LoVo (cell line): ENCODE measurements at regions not wholly inside any gene's neighbourhood (a gene's known extent, or its start where the extent isn't known, plus 50 kb on each side); places are given as distances from the start of the nearest gene placed in this dataset.
"Not testable (repeated sequence)": the region's sequence is repeated elsewhere in the genome, so short reads cannot be mapped to it uniquely, and the experiment has no call there.

Experiments used
- DNase-seq: peaks from one replicate; pipeline ENCODE4 v3.0.0-alpha.2; 2016; ENCODE audit warnings: low spot score

DNA sequence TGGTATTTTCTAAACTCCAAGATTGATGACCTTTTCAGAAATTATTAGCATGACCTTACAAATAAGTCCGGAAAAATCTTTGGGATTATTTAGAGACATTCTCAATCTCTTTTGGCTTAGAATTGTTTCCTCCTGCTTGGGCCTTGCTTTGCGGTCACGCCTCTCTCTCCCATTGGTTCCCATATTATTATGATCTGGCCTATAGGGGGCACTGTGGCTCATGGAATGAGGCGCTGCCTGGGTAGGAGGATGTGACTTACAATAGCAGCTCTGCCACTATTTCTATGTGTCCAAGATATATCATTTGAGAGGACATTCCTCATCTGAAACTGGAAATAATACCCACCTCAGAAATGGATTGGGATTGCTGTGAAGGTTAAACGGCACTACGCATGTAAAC, 464.9 kb downstream of the MFSD1 start:
- no peak for DNase-seq

DNA sequence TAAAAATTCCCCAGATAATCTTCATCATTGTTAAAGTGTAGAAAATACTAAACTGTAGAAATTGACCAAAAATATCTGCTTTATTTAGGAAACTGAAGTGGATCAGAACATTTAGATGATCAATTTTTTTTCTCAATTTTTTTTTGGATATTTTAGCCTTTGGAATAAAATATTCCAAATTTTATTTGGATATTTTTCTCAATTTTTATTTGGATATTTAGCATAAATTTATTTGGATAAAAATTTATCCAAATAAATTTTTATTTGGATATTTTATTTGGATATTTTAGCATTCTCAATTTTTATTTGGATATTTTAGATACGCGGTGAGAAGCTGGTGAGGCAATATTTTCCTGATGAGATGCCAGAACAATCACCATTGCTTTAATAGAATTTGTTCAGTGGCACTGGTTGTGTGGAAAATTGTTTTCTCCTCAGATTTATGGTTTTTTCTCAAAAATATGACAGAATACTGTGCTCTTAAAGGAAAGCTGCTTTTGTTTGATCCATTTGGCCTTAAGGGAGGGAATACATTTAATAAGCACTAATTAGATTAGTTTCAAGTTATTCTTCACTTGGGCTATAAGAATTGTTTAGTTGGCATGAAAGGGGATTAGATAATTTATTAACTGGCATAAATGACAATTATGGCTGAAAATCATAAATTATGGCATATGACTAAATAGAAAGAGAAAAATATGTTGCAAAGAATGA, 470.1 kb downstream of the MFSD1 start:
- DNase-seq = no peak

DNA sequence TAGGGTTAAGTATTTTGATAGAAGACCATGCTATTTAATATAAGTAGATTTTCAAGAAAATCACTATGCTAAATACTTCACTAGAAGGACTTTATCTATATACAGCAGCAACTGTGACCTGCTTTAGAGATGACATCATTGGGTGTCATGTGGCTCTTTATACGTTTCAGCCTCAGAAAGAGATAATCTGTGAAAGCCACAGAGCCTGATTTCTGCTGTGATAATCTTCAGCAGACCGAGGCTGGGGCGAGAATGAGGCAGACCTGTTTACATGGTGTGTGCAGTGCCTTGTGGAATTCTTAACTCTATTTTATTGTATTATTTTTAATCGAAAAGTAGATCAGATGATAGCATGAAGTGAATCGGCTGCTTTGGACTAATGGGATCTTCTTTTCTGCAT, 471.2 kb downstream of the MFSD1 start:
- DNase-seq = no peak

GRCh38 chr3:159273608-159274007, 471.8 kb downstream of the MFSD1 start:
- peak; percentile 34 for DNase-seq

DNA sequence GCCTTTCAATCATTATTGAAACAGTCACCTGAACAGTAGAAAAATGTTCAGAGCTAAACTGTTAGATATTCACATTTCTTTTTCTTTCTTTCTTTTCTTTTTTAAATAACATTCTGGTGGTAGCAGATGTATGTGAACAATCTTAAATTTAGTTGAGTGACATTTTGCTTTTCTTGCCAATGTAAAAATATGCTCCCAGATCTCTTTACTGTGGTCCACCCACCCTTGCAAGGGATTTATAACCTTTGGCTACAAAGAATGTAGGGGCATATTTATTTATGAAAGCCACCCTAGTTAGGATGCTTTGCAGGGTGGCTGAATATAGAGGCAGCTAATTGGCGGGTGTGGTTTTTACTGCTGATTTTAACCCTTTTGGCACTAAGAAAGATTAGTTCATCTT, 473.9 kb downstream of the MFSD1 start:
- no peak for DNase-seq

GRCh38 chr3:159277814-159278213, 476.0 kb downstream of the MFSD1 start:
- DNase-seq = no peak

DNA sequence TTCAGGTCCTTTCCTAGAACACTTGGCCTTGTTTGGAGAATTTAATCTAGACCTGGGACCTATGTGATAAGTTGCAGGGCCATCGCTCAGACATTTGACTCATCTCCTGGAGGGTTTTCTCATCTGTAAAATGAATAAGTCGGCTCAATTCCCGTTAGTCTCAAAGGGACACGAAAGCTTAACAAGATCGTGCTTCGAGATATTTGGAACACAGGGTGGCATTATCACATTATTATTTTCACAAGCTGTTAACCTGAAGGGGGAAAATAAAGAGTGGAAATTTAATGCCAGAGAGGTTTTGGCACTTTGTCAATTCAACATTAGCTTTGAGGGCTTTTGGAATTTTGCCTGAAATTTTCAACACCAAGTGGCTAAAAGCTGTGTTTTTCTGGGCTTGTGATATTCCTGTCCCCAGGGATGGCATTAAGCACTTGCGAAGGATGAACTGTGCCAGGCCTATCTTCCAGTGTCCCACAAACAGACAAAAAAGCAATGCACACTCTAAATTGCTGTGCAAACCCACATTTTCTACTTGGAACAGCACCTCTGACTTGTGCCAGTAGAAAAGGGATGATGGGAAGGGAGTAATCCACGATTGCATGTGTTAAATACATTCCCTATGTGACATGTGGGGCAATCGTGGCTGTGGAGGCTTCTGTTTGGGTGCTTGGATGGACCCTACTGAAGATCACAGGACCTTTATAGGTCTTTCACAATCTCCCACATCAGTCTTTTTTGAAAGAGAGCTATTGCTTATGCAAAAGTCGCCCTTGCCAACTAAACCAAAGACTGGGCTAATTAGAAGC, 478.7 kb downstream of the MFSD1 start:
- no peak for DNase-seq

GRCh38 chr3:159293493-159293892, 491.6 kb downstream of the MFSD1 start:
- DNase-seq = no peak

- DNase-seq = no peak
Observed at GRCh38 chr3:159301961-159302360, 500.1 kb downstream of the MFSD1 start.

GRCh38 chr3:159305017-159305416, 503.2 kb downstream of the MFSD1 start:
- no peak for DNase-seq

- DNase-seq = not testable (repeated sequence)
Observed at GRCh38 chr3:159316706-159317105, 514.9 kb downstream of the MFSD1 start.

GRCh38 chr3:159319156-159319555, 517.3 kb downstream of the MFSD1 start:
- DNase-seq = no peak

DNA sequence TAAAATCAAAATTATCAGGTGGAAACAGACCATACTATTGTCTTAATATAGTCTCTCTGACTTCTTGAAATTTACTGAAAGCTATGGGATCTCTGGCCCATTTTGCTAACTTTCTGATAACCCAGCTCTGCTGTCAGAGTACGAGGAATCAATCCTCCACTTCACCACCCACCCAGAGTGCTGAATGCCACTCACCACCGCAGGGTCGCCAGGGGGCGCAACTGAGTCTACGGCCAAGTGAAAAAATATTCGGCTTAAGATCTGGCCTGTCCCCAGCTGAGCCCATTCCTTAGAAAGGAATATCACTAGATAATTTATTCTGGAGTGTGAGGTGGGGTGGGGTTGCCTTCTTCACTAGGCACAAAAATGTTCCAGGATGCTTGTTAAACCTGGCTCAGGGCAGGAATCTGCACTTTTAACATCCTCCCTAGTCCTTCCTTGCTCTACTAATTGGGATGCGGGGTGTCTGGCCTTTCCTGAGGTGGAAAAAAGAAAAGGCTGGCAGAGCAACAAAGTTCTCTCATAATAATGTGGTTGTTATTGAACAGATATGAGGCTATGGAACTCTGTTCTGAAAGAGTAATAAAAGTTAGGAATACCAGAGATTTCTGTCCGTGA, 520.6 kb downstream of the MFSD1 start:
- no peak for DNase-seq

- DNase-seq = no peak
Observed at GRCh38 chr3:159323848-159324247, 522.0 kb downstream of the MFSD1 start.

GRCh38 chr3:159326998-159327397, 525.1 kb downstream of the MFSD1 start:
- DNase-seq = no peak

- no peak for DNase-seq
Observed at GRCh38 chr3:159332535-159333099, 530.8 kb downstream of the MFSD1 start.

GRCh38 chr3:159339131-159339530, 537.3 kb downstream of the MFSD1 start:
- no peak for DNase-seq

DNA sequence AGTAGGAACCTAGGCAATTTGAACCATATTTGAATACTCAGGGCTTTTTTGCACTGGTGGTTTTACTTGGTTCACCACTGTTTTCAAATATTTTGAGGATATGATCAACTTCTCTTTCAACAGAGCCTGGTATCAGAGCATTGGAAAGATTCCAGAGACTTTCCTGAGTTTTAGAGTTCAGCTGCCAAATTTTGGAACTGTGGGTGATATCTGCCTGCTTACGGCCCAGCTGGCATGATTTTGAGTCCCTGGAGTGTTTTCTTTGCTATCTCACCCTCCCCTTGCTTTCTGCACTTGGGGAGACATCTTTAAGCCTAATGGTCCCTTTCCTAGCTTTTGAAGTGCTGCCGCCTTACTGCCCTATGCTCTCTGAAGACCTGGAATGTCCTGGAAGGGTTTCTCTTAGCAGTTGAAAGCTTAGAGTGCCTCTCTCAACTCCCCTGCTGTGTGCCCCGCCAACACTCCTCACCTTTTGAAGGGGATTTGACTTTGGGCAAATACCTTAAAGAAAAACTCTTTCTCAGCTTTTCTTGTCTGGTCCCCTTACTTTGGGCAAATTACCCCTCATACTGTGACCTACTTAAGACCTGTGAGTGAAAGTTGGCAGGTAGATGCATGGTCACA, 539.1 kb downstream of the MFSD1 start:
- DNase-seq = no peak

DNA sequence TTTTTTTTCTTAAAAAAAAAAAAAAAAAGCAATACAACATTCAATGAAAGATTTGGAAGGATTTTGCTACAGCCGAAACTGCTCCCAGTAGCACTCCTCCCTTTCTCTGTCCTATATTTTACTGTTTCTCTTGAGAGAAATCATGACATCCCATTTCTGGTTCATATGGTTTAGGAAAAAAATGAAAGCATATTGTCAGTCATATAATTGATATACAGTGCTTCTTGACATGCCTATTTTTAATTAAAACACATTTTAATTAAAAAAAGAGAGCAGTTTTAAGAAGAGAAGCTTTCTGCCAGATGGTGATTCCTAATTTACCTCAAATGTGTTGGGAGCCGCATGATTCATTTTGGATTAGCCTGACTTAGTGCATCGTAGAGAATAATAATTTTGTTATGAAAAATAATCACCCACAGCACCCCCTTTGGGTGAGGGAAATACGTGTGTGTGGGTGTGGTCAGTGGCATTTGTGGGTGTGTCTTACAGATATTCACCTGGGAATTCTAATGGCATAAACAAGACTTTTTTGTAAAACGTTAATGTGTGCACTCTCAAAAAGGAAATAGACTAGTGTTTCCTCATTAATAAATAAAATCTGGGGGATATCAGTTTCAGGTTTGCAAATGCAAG, 544.5 kb downstream of the MFSD1 start:
- DNase-seq = no peak

GRCh38 chr3:159348431-159348830, 546.6 kb downstream of the MFSD1 start:
- DNase-seq = no peak

- DNase-seq = no peak
Observed at GRCh38 chr3:159356606-159357005, 554.8 kb downstream of the MFSD1 start.

DNA sequence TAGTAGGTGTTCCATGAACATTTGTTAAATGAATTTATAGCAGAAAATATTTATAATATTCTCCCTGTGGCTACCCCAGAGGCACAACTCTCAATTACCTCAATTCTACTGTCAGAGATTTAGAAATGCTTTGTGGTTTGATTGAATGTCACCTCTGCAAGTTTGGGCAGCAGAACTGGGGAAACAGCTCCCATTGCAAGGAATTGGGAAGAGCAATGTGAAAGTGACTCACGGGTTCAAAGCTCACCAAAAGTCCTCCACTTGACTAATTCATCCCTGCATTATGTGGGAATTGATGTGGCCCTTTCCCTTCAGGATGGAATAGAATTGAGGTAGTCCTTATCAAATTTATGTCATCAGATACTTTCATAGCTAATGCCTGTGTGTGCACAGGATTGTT, 562.7 kb downstream of the MFSD1 start:
- no peak for DNase-seq
